ENCODE measurements at regions not wholly inside any gene's neighbourhood (a gene's known extent, or its start where the extent isn't known, plus 50 kb on each side); places are given as distances from the start of the nearest gene placed in this dataset.

- Histone ChIP-seq H3K27me3 (ENCODE audit: control insufficient read depth, insufficient read depth, low read length) (no peaks in the 10 kb centered on the region), H3K4me3 (ENCODE audit: low read depth, low read length) (no peak overlapping the region), H3K36me3 (ENCODE audit: control insufficient read depth, insufficient read depth, low read length) (no peaks in the 10 kb centered on the region)
- no peak for DNase-seq (ENCODE audit: low read depth)
- no peak for FAIRE-seq
- TF ChIP-seq CTCF (IDR thresholded peaks at IDR 0.05; ENCODE audit: insufficient read depth, low read length, severe bottlenecking) = no peak
Measured at GRCh38 chr12:30218073-30218472, 434.3 kb upstream of the TMTC1 start.

GRCh38 chr12:30213166-30213565 is 429.4 kb upstream of the TMTC1 start:
- no peak for TF ChIP-seq CTCF (IDR thresholded peaks at IDR 0.05; ENCODE audit: insufficient read depth, low read length, severe bottlenecking)
- H3K27me3 ChIP-seq (ENCODE audit: control insufficient read depth, insufficient read depth, low read length) = no peaks in the 10 kb centered on the region
- no peak for FAIRE-seq

GRCh38 chr12:30211743-30212142 is 428.0 kb upstream of the TMTC1 start:
- H3K36me3 ChIP-seq (ENCODE audit: control insufficient read depth, insufficient read depth, low read length) = no peaks in the 10 kb centered on the region
- H3K27me3 ChIP-seq (ENCODE audit: control insufficient read depth, insufficient read depth, low read length) = no peaks in the 10 kb centered on the region
- FAIRE-seq (no peak), DNase-seq (ENCODE audit: low read depth) (no peak)
- no peak overlapping the region for H3K4me3 ChIP-seq (ENCODE audit: low read depth, low read length)
- no peak for TF ChIP-seq CTCF (IDR thresholded peaks at IDR 0.05; ENCODE audit: insufficient read depth, low read length, severe bottlenecking)

More at GRCh38 chr12:30213166-30213565, 429.4 kb upstream of the TMTC1 start:
- no peak for DNase-seq (ENCODE audit: low read depth)
- Histone ChIP-seq H3K4me3 (ENCODE audit: low read depth, low read length) (no peak overlapping the region), H3K36me3 (ENCODE audit: control insufficient read depth, insufficient read depth, low read length) (no peaks in the 10 kb centered on the region)

- H3K4me3 ChIP-seq (ENCODE audit: low read depth, low read length) = no peak overlapping the region
- H3K36me3 ChIP-seq (ENCODE audit: control insufficient read depth, insufficient read depth, low read length) = no peaks in the 10 kb centered on the region
- FAIRE-seq = no peak
- peaks cover 4% of the 10 kb centered on the region for H3K27me3 ChIP-seq (ENCODE audit: control insufficient read depth, insufficient read depth, low read length)
- no peak for TF ChIP-seq CTCF (IDR thresholded peaks at IDR 0.05; ENCODE audit: insufficient read depth, low read length, severe bottlenecking)
- DNase-seq (ENCODE audit: low read depth) = no peak
Measured at GRCh38 chr12:30203981-30204380, 420.2 kb upstream of the TMTC1 start.

- Histone ChIP-seq H3K4me3 (ENCODE audit: low read depth, low read length) (no peak overlapping the region), H3K36me3 (ENCODE audit: control insufficient read depth, insufficient read depth, low read length) (no peaks in the 10 kb centered on the region), H3K27me3 (ENCODE audit: control insufficient read depth, insufficient read depth, low read length) (peaks cover 4% of the 10 kb centered on the region)
- TF ChIP-seq CTCF (IDR thresholded peaks at IDR 0.05; ENCODE audit: insufficient read depth, low read length, severe bottlenecking) = no peak
- FAIRE-seq (no peak), DNase-seq (ENCODE audit: low read depth) (no peak)
Measured at GRCh38 chr12:30202521-30203254, 418.9 kb upstream of the TMTC1 start.
